GM21447 (cell line): ENCODE measurements at regions not wholly inside any gene's neighbourhood (a gene's known extent, or its start where the extent isn't known, plus 50 kb on each side); places are given as distances from the start of the nearest gene placed in this dataset.
"Not testable (repeated sequence)": the region's sequence is repeated elsewhere in the genome, so short reads cannot be mapped to it uniquely, and the experiment has no call there.

Source experiments
- ATAC-seq: cut with Tn5 transposase; IDR thresholded peaks from one replicate; pipeline ENCODE4 v1.9.1; 2021; ENCODE audit not compliant: unreplicated experiment

- no peak for ATAC-seq
Measured at GRCh38 chr4:159639671-159640323, 536.9 kb downstream of the RAPGEF2 start.

GRCh38 chr4:159649237-159649636 is 546.4 kb downstream of the RAPGEF2 start:
- ATAC-seq, result no peak

- no peak for ATAC-seq
Measured at GRCh38 chr4:159652871-159653270, 550.0 kb downstream of the RAPGEF2 start.

GRCh38 chr4:159655547-159655946 is 552.7 kb downstream of the RAPGEF2 start:
- no peak for ATAC-seq

GRCh38 chr4:159669094-159669493 is 566.2 kb downstream of the RAPGEF2 start:
- no peak for ATAC-seq

- ATAC-seq, result no peak
Measured at GRCh38 chr4:159673221-159673620, 570.3 kb downstream of the RAPGEF2 start.

- no peak for ATAC-seq
Measured at GRCh38 chr4:159674241-159674640, 571.4 kb downstream of the RAPGEF2 start.

- no peak for ATAC-seq
Measured at GRCh38 chr4:159677521-159677920, 574.6 kb downstream of the RAPGEF2 start.

GRCh38 chr4:159682996-159683395 is 580.1 kb downstream of the RAPGEF2 start:
- ATAC-seq, result no peak

- ATAC-seq, result no peak
Measured at GRCh38 chr4:159684061-159684460, 581.2 kb downstream of the RAPGEF2 start.

GRCh38 chr4:159685340-159686092 is 582.6 kb downstream of the RAPGEF2 start:
- ATAC-seq, result no peak

- ATAC-seq, result no peak
Measured at GRCh38 chr4:159689526-159689925, 586.6 kb downstream of the RAPGEF2 start.

GRCh38 chr4:159697322-159698283 is 594.7 kb downstream of the RAPGEF2 start:
- no peak for ATAC-seq

GRCh38 chr4:159698336-159698735 is 595.5 kb downstream of the RAPGEF2 start:
- ATAC-seq, result no peak

GRCh38 chr4:159702200-159702599 is 599.3 kb downstream of the RAPGEF2 start:
- no peak for ATAC-seq

- ATAC-seq, result no peak
Measured at GRCh38 chr4:159705334-159705733, 602.5 kb downstream of the RAPGEF2 start.

- ATAC-seq, result no peak
Measured at GRCh38 chr4:159706704-159707103, 603.8 kb downstream of the RAPGEF2 start.

GRCh38 chr4:159715180-159715579 is 612.3 kb downstream of the RAPGEF2 start:
- not testable (repeated sequence) for ATAC-seq

GRCh38 chr4:159719531-159719930 is 616.7 kb downstream of the RAPGEF2 start:
- no peak for ATAC-seq

- ATAC-seq, result no peak
Measured at GRCh38 chr4:159722052-159722451, 619.2 kb downstream of the RAPGEF2 start.

- no peak for ATAC-seq
Measured at GRCh38 chr4:159722918-159723317, 620.0 kb downstream of the RAPGEF2 start.
